NCI-H1417 treated with DMSO at 0.1 percent for 48 hours (cell line): ENCODE measurements at regions not wholly inside any gene's neighbourhood (a gene's known extent, or its start where the extent isn't known, plus 50 kb on each side); places are given as distances from the start of the nearest gene placed in this dataset.
A peak's percentile ranks its signal among the peaks of the same experiment; 100 is the strongest.

Experiments used
- DNase-seq: peaks from one replicate; lab custom pipeline; 2025; lab: John Stamatoyannopoulos, UW

DNA sequence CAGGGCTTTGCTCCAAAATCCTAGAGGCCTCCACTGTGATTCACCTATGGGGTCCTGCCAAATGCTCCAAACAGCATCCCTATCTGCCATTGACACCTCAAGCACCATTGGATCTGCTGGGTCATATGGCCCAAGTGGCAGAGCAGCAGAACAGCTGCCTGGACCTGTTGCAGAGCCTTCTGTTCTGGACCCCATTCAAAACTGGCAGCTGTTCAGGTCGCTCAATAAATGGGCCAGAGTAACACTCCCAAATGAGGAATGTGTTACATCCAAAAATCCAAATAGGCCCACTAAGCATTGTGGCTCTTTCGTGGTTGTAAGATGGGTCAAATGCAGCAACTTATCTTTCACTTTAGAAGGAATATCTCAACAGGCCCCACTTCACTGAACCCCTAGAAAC lies 783.6 kb downstream of the DCDC2C start:
- no peak for DNase-seq

DNA sequence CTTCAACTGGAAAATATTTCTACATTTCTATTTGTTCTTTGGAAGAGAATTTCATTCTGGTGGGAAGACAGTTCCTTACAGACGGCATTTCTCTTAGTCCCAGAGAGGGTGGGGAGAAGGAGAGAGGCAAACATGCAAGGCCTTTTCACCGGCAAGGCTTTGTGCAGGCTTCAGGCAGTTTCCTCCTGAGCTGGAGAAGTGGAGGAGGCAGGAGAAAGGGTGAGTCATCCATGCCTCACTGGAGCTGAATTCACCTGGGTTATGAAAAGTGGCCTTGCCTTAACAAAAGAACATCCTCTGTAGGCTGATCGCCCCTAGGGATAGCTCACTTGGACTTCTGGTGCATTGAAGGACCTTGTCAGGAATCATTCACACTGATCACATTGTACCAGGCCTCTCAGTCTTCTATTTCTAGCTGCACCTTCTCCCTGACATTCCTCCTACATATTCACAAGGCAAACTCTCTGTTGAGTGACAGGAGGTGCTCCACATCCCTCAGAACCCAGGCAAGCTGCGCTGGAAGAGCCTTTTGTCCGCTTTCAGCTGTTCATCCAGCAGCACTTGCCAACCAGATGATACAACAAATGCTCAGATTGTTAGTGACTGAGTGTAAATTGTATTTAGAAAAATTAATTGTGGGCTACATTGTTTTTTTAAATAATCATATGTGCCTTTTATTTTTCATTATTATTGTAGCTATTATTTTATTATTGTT lies 796.1 kb downstream of the DCDC2C start:
- no peak for DNase-seq

DNA sequence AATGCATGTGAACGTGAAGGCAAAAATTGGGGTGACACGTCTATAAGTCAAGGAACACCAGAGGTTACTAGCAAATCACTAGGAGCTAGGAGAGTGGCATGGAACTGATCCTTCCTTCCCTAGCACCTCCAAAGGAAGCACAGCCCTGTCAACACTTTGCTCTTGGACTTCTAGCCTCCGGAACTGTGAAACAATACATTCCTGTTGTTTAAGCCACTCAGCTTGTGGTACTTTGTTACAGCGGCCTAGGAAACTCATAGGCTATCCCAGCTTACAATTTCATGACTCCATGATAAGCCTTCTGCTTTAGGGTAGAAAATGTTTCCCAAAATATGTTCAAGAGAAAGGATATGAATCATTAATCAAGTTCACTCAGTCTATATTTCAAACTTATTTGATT lies 798.1 kb downstream of the DCDC2C start:
- no peak for DNase-seq

DNA sequence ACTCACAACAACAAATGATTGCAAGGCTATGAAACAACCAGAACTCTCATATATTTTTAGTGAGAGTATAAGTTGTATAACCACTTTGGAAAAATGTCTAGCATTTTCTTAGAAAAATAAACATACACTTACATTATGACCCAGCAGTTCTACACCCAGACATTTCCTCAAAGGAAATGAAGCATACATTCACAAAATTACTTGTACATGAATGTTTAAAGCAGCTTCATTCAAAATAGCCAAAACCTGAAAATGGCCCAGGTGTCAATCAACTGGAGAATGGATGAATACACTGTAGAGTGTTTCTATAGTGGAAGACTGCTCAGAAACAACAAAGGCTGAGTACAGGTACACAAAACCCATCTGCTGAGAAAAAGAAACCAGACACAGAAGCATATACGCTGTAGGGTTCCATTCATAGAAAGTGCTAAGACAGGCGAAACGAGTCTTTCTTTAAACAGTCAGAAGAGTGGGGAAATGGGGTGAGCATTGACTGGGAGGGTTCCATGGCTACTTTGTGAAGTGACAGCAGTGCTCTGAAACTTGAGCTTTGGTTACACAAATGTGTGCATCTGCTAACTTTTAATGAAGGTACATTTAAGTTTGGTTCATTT lies 799.0 kb downstream of the DCDC2C start:
- DNase-seq = no peak

DNA sequence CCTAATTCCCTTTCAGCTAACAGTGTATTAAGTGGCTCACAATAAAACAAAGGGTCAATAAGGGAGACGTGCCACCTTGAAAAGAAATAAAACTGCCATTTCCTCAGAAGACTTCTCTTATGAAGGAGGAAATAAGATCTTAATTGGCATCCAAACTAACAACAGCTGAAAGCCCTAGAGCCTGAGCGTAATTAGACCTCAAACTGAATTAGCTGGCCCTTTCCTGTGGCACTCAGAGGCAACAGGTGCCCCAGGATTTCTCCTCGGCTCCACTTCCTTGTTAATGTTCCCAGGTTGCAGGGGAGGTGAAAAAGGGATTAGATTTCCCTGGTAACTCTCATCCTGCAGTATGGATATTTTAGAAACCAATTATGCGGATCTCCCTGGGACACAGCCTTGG lies 804.3 kb downstream of the DCDC2C start:
- DNase-seq = peak; percentile 38

DNA sequence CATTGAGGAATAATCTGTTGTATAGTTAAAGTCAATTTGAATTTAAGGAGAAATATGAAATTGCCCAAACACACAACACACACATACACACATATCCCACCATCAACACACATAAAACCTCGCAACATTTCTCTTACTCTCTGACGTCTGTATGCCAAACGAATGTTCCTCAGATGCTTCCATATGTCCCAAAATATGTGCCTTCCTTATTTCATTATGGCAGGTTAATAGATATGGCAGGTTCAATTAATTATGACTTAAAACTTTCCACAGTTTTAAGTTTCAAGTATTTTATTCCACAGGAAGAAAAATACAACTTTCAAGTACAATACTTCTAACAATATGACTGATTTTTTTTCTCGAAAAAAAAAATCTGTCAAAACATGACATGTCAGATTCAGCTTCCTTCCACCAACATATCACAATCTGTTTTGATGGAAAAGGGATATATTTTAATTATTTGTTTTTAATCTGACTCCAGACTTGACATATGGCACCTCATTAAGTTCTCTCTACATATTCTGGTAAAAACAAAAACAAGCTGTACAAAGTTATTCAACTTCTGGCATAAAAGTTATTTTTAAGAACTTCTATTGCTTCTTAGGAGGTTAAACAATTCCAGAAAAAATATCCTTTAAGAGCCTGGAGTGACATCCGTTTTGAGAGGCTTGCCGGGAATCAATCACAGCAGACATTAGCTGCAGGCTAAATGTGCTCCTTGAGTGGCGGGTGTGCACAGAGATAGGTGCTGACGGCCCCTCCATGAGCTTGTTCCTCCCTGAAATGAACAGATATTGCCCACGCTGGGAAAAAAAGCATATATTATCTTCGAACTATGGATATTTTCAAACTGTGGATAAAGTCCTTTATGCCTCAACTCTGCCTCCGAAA lies 812.7 kb downstream of the DCDC2C start:
- DNase-seq = no peak

DNA sequence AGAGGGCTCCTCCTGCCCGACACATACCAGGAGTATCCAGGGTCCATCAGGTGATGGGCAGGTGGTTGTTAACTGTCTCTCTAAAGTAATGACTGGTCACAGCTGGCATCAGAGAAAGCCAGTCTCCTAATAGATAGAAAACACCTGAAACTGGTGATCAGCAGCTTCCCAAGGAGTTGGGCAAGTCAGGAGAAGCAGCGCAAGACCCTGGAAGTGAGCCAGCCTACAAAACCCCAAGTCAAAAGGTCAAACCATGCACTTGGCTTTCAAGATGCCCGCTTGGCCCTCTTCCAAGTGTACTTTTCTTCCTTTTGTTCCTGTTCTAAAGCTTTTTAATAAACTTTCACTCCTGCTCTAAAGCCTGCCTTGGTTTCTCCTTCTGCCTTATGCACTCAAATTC lies 815.2 kb downstream of the DCDC2C start:
- no peak for DNase-seq

DNA sequence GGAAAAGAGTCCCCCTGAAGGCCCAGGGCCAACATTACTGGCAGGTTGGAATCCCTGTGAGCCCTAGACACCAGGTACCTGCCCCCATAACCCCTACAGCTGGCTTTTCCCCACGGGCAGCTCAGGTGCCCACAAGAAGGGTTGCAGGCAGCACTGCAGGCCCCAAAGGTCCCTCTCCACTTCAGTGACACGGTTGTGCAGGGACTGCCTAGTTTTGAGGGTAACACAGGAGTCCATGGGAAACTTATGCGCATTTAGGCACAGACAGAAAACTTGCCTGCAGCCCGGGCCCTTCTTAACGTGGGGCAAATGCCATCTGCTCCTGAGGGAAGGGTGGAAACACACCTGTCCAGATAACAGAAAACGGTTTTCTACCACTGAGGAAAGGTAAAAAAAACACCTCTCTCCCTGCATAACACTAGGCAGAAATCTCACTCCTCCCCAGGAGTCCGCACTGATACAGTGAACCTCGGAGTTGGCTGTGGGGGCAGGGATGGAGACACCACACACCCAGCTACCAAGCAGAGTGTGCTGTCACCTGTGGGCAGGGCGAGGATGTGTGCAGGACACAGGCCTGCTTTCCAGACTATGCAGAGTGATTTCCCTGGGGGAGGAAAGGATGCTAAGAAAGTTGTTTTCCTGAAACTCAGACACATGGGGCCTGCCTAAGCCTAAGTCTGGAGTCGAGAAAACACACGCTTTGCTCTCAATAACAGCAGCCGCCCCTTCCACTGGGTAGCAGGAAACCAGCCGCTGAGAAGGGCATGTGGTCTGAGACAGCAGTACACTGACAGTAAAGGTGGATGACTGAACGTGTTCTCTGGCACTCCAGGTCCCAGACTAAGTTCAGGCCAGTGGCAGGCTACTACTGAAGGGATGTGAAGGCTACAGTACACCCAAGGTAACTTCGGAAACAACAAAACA lies 819.4 kb downstream of the DCDC2C start:
- no peak for DNase-seq

DNA sequence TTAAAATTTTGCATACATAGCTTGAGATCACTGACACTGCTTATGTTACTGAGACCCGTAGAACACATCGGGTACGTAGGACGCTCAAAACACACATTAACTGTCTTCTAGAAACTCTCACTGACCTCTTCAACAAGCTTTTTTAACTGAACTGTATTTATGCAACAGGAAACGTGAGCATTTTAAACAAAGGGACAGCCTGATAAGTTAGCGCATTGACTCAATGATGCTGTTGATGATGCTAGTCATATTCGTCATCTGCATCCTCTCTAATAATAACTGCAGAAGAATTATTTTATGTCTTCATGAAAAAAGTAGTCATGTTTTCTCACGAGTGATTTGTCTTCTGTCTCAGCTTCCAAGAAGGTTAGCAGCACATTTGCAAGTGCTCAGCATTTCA lies 824.0 kb downstream of the DCDC2C start:
- DNase-seq = no peak

DNA sequence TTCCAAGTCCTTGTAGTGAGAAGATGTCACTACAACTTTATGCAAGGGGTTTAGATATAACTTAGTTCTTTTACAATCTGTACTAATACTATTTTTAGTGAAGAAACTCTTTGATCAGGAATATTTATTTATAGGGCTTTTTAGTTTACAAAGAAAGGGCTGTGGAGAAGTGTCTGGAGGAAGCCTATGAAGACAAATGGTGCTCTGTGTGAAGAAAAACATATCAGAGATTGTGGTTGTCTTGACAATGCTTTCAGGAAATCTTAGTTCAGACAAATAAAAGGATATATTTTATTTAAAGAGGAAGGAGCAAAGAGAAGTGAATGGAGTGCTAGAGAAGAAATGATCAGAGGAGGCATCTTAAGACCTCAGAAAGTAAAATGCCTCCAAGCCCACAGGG lies 824.9 kb downstream of the DCDC2C start:
- DNase-seq = no peak

DNA sequence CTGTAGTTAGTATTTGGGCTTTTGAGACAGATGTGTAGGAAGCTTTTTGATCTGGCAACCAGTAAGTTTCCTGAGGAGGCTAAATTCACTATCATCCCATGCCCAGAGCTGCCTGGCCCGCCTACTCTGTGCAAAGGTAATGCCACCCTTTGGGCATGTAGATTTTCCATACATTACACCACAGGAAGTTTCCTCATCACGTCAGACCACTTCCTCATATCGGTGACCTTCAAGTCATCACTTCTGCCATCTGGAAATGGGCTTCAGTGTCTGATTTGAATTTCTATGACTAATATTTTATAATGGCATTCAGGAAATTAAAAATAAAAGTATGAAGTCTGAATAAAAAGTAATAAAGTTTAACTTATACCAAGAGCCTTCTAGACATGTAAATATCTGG lies 825.4 kb downstream of the DCDC2C start:
- DNase-seq = no peak

DNA sequence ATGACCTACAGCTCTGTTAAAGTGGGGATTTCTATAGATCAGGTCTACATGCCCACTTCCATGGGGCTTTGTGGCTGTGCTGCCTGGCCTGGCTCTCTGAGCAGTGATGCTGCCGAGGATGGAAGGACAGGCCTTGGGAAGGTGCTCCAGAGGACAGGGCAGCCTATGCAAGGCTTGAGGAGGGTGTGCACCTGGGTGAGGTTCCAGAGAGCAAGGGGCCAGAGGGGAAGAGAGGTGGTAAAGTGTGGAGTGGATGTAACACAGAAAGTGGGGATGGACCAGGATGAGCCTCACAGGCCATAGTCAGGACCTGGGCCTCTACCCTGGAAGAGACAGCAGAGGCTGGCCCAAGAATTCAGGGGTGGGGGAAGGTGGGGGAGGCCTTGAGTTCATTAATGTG lies 826.4 kb downstream of the DCDC2C start:
- no peak for DNase-seq

DNA sequence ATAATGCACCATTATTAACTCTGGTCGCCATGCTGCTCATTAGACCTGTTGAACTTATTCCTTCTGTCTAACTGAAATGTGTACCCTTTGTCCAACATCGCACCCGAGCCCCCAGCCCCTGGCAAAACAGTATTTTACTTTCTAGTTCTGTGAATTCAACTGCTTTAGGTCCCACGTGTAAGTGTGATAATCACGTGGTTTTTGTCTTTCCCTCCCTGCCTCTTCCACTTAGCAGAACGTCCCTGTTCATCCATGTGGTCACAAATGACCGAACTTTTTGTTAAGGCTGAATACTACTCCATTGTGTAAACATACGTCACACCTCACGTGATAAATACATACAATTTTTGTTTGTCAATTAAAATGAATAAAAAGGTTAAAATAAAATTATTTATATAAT lies 826.9 kb downstream of the DCDC2C start:
- no peak for DNase-seq

DNA sequence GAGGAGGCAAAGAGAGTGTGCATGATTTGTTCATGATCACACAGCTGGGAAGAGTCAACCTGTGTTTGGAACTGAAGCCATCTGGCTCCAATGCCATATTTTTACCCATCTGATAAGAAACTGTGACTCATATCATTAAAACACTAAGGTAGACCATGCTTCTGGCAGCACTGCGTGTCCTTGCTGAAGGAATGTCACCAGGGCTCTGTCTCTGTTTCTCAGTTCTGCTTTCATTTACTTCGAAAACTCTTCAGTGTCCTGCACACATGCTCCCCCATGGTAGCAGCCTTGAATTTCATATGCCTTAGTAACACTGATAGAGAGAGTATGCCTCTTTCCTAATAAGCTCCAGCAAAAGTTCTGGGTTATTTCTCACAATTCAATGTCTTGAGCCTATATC lies 830.4 kb downstream of the DCDC2C start:
- no peak for DNase-seq

DNA sequence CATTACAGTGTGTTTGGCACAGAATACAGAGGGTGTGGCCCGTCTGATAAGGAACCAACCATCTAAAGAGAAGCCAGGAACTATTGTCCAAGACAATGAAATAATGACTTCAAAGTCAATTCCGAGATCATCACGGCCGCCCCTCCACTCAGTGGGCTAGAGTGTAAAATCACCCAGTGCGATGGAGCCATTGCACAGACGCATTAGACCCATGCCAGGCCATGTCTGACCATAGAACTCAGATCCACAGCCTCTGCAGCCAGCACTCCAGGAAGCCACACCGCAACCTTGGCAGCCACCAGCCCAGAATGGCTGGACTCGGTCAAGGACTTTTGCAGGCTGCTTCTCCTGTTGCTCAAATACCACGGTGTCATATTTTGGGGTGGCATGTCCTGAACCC lies 835.7 kb downstream of the DCDC2C start:
- no peak for DNase-seq

DNA sequence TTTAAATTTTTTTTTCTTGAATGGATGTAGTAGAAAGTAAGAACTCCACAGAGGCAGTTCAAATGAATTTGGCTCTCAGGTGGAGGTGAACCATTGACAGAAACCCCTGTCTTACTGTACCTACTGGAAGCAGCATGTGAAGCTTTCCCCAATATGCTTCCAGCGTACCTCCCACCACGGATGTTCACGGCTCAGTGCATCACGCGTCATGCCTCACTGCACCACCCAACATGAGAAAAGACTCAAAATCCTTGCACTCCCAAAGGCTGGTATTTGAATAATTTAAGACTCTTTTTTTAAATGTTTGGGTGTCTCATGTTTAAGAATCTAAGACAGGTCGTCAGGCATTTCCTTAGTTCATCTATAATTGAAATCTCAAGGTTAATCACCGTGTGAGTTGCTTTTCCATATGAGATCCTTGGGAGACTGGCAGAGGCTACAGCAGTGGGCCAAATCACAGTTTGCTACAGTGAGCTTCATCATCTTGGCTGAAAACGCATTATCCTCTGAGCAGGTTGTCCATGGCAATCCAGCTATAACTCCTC lies 846.4 kb downstream of the DCDC2C start:
- no peak for DNase-seq

DNA sequence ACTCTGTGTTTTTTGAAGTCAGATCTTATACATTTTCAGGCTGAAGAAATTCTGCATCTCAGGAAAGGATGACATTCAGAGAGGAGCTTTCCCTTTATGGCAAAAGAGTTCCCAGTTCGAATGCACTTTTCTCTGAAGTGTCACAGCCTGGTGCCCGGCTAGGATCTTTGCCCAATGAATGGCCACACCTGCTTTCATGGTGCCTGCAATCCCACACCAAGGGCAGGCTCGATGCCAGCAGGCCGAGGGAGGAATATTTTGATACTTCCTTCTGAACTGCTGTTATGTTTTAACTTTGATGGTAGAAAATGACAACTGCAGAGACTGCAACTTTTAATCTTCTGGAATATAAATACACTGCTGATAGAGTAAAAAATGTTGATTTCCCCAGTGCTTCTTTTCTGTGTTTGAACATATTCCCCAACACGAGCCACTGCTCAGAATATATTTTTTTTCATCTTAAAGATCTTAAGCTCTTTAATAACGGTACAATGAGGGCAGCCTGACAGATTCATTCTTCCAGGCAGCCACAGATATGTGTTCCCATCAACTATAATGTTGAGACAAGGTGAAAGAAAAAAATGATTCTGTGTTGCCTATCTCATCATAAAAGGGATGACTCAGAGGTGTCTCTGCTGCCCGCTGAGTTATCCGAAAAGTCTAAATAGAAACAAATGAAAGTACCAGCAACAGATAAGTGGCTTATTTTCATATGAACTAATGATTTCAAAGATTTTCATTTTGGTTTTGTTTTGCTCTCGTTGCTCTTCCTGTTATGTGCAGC lies 848.5 kb downstream of the DCDC2C start:
- DNase-seq = no peak

DNA sequence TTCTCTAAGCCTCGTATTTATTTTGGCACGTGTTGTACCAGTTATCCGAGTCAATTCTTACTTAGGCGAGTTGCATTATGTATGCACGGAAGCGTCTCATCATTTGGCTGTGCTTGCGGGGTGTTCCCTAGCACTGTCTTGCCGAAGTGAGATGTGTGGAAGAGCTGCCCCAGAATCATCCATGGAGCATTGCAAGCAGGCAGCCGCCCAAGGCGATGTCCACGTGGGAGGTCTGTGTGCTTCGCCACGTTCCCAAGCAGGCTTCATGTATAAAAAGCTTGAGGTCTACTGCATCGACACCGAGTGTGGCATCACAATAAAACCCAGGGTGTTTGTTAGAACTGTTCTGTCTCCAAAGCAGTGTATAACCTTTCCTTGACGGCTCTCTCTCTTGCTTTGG lies 849.9 kb downstream of the DCDC2C start:
- no peak for DNase-seq

DNA sequence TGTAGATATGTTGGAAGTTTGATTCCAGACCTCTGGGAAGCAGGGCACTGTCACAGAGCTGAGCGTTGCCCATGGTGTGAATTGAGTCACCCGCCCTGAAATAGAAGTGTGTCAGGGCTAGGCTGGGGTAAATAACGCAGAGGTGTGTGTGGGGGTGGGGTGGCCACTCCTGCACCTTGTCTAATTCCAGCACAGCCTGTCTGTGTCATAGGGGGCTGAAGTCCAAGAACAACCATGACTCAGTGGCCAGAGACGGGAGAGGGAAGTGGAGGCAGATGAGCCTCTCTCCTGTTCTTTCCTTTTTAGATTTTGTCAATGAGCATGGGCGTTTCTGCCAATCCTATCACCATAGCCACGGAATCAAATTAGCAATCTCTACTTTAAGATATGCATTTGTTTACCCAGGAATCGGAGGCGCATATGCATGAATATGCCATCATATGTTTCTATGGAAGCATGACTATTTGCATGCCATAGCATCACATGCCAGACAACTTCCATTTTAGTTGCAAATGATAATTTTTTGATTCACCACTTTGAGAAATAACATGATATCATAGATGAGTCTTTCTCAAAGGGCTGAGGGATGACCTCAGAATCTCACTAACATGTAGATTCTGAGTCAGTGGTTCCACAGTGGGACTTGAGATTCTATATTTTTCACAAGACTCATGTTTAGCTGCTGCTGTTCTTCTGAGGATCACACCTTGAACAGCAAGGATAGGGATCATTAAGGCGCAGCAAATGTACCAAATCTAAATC lies 852.9 kb downstream of the DCDC2C start:
- no peak for DNase-seq

DNA sequence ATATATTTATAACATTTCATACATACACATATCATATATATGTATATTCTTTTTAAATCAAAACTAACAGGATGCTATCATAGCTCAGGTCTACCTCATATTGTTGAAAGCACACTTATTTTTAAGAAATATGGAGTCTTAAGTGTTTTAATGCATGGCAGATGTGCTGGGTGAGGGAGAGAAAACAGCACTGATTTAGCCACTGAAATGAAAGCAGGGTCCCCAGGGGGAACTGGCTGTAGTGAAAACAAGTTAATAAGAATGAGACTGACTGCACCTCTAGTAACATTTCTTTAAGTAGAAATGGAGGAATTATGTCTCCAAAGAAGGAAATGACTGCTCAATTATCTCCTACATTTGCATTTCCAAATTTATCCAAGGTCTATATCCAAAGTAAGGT lies 857.8 kb downstream of the DCDC2C start:
- DNase-seq = no peak
